Activated CD4-positive, alpha-beta T cell treated with anti-CD3 and anti-CD28 coated beads, Interleukin-2, amount 50 U/mL, for 16 hours (primary cell): ENCODE measurements at regions not wholly inside any gene's neighbourhood (a gene's known extent, or its start where the extent isn't known, plus 50 kb on each side); places are given as distances from the start of the nearest gene placed in this dataset.
"Not testable (repeated sequence)": the region's sequence is repeated elsewhere in the genome, so short reads cannot be mapped to it uniquely, and the experiment has no call there.

ENCODE experiments used
- DNase-seq: peaks from one replicate; pipeline ENCODE4 v3.0.0-alpha.2; 2020

DNA sequence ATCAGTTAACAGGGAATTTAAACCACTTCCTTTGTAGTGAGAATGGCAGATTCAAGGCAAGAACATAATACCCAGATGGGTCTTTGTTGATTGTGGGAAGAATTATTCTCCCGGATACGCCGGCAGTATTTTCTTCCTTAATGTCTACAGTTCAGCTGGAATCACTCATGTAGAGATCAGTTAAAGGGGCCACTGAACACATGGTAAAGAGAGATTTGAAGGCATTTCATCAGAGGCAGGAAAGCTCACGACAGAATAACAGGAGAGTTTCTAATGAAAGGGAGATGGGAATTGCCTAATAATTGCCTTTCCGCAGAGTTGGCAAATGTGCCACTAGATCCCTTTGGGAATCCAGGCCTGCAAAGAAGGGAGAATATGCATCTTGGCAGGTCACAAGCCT, 327.7 kb upstream of the ZNF804A start:
- no peak for DNase-seq

- DNase-seq: no peak
These were observed 326.3 kb upstream of the ZNF804A start for GRCh38 chr2:184272056-184272455.

GRCh38 chr2:184294831-184295230, 303.5 kb upstream of the ZNF804A start:
- DNase-seq: no peak

DNA sequence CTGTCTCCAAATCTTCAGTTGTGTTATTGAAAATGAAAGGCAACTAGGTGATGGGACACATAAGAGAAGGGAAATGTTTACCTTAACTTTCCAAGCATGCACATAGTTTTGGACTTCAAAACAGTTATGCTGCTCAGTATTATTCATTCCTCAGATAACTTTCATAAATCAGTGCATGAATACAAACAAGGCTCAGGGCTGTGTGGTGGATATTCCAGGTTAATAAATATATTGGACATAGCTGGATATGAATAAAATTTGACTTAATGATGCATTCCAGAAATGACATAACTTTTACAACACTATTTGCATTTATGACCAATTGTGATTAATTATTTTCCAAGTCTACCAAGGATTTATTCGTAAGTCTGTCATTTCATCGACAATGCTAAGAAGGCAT, 301.2 kb upstream of the ZNF804A start:
- no peak for DNase-seq

- DNase-seq: no peak
These were observed 295.8 kb upstream of the ZNF804A start for GRCh38 chr2:184302506-184302905.

DNA sequence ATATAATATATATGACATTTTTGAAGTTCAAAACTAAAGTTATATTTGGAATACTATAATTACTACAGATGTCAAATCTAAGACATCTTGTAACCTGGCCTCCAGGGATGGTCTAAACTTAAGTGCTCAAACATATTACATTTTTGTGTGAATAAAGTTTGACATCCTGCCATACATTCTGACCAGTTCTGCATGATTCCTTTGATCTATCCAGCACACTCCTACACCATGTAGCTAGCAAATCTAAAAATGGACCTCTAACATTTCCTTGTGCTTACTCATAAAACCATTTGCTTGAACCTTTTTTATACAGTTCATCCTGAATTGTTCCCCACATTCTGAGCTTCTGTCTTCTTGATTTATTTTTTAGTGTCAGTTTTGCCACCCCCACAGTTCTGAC, 294.3 kb upstream of the ZNF804A start:
- no peak for DNase-seq

GRCh38 chr2:184305105-184305504, 293.2 kb upstream of the ZNF804A start:
- no peak for DNase-seq

- DNase-seq: no peak
These were observed 289.6 kb upstream of the ZNF804A start for GRCh38 chr2:184308706-184309105.

GRCh38 chr2:184312970-184313369, 285.4 kb upstream of the ZNF804A start:
- no peak for DNase-seq

DNA sequence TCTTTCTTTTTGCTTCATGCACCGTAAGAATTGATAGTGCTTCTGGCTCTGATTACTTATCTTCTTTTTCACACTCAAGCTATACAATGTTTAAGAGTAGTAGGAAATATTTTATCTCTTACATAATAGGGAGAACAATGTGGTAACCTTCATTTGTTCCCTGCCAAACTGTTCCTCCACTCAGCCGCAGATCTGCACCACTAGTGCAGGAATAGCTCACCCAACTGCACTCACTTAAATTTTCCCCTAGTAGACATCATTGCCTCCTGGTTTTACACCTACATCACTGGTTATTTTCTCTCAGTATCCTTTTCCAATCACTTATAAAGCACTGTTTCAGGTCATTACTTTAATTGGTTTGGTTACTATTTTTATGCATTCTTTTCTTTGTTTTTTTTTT, 283.5 kb upstream of the ZNF804A start:
- DNase-seq: no peak

GRCh38 chr2:184316921-184317320, 281.4 kb upstream of the ZNF804A start:
- DNase-seq: no peak

DNA sequence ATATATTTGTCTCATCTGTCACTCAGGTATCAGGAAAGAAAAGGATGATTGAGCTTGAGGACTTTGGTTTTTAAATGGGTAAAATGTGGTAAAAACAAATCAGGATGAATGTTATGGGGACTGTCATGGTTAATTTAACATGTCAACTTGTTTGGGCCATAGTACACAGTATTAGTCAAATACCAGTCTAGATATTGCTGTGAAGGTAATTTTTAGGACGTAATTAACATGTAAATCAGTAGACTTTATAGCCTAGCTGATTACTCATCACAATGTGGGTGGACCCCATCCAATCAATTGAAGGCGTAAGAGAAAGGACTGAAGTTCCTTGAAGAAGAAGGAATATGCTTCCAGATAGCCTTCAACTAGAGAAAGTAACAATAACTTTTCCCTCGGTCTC, 275.7 kb upstream of the ZNF804A start:
- DNase-seq: no peak

- no peak for DNase-seq
These were observed 272.3 kb upstream of the ZNF804A start for GRCh38 chr2:184326066-184326465.

DNA sequence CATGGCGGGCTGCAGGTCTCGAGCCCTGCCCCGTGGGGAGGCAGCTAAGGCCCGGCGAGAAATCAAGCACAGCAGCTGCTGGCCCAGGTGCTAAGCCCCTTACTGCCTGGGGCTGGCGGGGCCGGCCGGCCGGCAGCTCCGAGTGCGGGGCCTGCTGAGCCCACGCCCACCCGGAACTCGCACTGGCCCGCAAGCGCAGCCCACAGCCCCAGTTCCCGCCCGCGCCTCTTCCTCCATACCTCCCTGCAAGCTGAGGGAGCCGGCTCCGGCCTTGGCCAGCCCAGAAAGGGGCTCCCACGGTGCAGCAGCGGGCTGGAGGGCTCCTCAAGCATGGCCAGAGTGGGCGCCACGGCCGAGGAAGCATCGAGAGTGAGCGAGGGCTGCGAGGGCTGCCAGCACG, 270.5 kb upstream of the ZNF804A start:
- DNase-seq: not testable (repeated sequence)

GRCh38 chr2:184330561-184330960, 267.8 kb upstream of the ZNF804A start:
- not testable (repeated sequence) for DNase-seq

DNA sequence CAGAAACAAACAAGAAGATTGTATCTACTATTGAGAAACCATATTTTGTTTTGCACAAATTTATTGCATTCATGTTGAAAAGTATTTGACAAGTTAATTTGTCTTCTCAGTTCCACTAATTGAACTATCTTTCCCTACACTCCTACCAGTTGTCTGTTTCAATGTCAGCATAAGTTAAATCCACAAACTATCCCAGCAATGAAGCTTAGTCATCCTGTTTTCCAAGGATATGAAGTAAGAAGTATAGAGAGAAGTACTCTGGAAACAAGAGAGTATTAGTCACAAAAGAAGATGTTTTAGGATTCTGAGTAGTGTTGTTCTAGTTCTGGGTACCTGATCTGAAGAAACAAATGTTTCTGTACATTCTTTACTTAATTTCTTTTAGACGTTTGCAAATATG, 261.6 kb upstream of the ZNF804A start:
- no peak for DNase-seq

DNA sequence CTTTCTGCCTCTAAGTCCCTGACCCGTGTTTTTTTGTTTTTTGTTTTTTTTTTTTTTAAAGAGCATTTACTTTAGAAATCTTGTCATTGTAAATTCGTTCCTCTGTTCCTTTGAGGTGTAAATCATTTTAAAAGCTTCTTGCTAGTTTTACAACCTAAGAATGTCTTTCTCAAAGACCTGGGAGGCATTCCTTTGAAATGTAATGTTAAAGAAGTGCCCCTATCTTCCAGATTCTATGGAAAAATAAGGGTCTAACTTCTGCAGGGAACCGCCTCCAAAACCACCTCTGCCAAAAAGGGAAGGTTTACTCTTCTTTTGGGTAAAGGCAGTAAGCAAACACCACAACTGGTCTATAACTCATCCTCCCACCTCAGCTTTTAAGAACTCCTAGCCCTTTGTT, 259.6 kb upstream of the ZNF804A start:
- DNase-seq: no peak

- DNase-seq: no peak
These were observed 258.4 kb upstream of the ZNF804A start for GRCh38 chr2:184339966-184340365.

DNA sequence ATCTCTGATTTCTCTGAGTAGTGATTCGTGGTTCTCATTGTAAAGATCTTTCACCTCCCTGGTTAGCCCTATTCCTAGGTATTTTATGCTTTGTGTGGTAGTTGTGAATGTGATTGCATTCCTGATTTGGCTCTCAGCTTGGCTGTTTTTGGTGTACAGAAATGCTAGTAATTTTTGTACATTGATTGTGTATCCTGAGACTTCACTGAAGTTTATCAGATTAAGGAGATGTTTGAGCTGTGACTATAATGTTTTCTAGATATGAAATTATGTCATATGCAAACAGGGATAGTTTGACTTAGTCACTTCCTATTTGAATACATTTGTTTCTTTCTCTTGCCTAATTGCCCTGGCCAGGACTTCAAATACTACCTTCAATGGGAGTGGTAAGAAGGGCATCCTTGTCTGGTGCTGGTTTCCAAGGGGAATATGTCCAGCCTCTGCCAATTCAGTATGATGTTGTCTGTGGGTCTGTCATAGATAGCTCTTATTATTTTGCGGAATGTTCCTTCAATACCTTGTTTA, 251.9 kb upstream of the ZNF804A start:
- no peak for DNase-seq

GRCh38 chr2:184351126-184351525, 247.2 kb upstream of the ZNF804A start:
- DNase-seq: no peak

- DNase-seq: no peak
These were observed 241.3 kb upstream of the ZNF804A start for GRCh38 chr2:184357033-184357432.

DNA sequence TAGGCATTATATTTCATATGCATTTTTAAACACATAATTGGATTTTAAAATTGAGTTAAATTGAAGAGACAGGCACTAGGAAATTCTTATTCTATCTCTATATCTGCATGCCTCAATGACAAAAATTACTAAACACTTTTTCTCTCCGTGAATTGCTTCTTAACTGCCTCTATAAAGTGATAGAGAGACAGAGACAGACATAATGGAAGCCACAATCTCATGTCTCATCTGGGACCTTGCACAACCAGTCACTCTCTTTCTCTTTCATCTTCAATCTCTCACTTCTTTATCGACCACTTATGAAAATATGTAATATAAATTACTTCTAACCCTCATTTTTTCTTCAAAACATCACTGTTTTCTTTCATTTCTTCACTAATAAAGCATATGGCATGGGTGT, 238.9 kb upstream of the ZNF804A start:
- no peak for DNase-seq

DNA sequence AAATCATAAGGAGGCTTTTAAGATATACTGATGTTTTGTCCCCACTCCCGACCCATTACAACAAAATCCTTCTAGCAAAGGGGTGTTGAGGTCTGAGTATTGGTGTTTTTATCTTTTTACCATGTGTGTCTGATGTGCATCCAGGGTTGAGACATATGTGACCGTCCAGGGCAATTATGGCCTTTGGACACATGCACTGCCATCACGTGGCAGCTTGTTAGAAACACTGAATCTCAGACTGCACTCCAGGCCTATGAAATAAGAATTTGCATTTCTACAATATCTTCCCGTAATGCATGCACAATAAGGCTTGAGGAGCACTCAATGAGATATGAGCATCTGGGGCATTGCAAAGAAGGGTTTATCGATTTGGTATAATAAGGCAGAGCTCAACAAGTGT, 235.1 kb upstream of the ZNF804A start:
- no peak for DNase-seq

DNA sequence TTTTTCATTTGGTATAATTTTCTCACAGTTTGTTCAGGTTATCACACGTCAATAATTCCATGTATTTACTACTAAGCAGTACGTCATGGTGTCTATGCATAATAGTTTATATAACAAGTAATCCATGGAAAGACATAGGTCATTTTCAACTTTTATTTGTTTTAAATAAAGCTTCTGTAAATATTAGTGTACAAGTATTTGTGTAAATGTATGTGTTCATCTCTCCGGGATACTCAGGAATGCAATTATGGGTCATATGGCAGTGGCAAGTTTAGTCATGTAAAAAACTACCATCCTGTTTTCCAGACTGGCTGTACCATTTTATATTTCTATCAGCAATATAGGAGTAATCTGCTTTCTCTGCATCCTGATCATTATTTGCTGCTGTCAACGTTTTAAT, 231.1 kb upstream of the ZNF804A start:
- no peak for DNase-seq

- DNase-seq: no peak
These were observed 229.0 kb upstream of the ZNF804A start for GRCh38 chr2:184369307-184369706.

DNA sequence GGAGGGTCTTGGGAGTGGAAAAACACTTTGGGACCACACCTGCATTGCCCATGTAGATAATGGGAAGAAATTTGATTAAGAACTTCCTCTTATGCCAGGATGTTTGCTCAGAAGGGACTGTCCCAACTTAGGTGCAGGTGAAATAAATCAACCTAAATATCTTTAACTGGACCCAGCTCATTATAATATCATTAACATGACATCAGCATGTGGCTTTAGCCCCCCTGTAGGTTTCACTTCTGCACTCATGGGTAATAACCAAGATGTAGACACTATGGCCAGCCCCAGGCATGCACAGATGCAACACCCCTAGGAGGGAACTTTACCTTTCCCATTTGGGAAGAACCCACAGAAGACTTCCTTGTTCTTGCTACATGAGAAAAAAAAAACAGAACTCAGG, 227.4 kb upstream of the ZNF804A start:
- DNase-seq: no peak
